ENCODE measurements at regions not wholly inside any gene's neighbourhood (a gene's known extent, or its start where the extent isn't known, plus 50 kb on each side); places are given as distances from the start of the nearest gene placed in this dataset.

DNA sequence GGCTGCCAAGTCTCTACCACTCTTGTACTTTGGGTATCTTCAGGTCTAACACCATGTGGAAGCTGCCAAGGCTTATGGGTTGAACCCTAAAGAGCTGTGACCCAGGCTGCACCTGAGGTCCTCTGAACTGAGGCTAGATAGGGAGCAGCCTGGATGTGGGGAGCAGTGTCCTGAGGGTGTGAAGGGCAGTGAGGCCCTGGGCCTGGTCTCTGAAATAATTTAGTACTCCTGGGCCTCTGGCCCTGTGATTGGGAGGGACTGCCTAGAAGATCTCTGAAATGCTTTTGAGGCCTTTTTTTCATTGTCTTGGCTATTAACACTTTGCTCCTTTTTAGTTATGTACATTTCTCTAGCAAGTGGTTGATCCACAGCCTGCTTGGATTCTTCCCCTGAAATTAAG, 847.2 kb upstream of the B3GALT2 start:
- TF ChIP-seq, protein P1, sequence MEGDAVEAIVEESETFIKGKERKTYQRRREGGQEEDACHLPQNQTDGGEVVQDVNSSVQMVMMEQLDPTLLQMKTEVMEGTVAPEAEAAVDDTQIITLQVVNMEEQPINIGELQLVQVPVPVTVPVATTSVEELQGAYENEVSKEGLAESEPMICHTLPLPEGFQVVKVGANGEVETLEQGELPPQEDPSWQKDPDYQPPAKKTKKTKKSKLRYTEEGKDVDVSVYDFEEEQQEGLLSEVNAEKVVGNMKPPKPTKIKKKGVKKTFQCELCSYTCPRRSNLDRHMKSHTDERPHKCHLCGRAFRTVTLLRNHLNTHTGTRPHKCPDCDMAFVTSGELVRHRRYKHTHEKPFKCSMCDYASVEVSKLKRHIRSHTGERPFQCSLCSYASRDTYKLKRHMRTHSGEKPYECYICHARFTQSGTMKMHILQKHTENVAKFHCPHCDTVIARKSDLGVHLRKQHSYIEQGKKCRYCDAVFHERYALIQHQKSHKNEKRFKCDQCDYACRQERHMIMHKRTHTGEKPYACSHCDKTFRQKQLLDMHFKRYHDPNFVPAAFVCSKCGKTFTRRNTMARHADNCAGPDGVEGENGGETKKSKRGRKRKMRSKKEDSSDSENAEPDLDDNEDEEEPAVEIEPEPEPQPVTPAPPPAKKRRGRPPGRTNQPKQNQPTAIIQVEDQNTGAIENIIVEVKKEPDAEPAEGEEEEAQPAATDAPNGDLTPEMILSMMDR (IDR thresholded peaks at IDR 0.05) = no peak
- TF ChIP-seq POLR2A (IDR thresholded peaks at IDR 0.05) = no peak
- H3K4me3 ChIP-seq = no peak overlapping the region
- H3K4me1 ChIP-seq = no peaks in the 10 kb centered on the region
- H3K9me3 ChIP-seq = no peaks in the 10 kb centered on the region
- H3K27ac ChIP-seq = no peak overlapping the region
- H3K36me3 ChIP-seq = no peaks in the 10 kb centered on the region
- DNase-seq = no peak
- H3K27me3 ChIP-seq = no peaks in the 10 kb centered on the region

DNA sequence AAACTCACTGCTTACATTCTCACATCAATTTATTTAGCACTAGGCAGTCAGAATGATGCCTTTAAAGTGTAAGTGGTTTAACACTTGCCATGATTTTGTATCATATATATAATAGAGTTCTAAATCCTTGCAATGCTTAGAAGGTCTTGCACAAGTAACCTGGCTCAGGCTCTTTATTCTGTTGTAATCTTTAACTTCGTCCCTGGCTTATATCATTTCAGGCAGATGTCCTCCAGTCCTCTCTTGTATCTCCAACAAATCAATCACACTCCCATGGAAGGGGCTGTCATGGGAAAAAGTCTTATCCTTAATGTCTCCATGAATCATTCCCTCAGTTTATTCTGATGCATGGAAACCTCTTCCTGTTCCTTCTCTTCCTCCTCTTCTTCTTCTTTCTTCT, 841.6 kb upstream of the B3GALT2 start:
- no peak overlapping the region for H3K27ac ChIP-seq
- H3K4me1 ChIP-seq = no peaks in the 10 kb centered on the region
- TF ChIP-seq, protein P1 (IDR thresholded peaks at IDR 0.05) = no peak
- no peak for TF ChIP-seq POLR2A (IDR thresholded peaks at IDR 0.05)
- H3K27me3 ChIP-seq = no peaks in the 10 kb centered on the region
- H3K36me3 ChIP-seq = no peaks in the 10 kb centered on the region
- no peak overlapping the region for H3K4me3 ChIP-seq
- no peak for DNase-seq
- no peaks in the 10 kb centered on the region for H3K9me3 ChIP-seq

DNA sequence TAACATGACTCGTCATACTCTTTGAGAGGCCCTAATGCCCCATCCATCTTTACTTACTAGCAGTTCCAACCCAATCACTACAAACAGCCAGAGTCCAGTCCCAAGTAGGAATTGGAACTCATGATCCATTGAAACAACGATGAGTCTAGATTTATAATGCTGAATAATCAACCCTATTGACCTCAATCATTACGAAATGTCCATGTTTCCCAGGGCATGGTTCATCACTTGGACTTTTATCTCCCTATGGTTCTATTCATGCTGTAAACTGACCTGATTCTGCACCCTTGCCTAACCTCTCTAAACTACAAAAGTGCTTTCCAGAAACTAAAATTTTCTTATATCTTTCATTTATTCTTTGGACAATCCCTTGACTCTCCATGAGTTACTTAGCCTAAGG, 840.0 kb upstream of the B3GALT2 start:
- Histone ChIP-seq H3K4me3 (no peak overlapping the region), H3K27me3 (no peaks in the 10 kb centered on the region), H3K27ac (no peak overlapping the region), H3K36me3 (no peaks in the 10 kb centered on the region), H3K4me1 (no peaks in the 10 kb centered on the region), H3K9me3 (no peaks in the 10 kb centered on the region)
- DNase-seq = no peak
- no peak for TF ChIP-seq POLR2A (IDR thresholded peaks at IDR 0.05)
- TF ChIP-seq, protein P1 (IDR thresholded peaks at IDR 0.05) = no peak

DNA sequence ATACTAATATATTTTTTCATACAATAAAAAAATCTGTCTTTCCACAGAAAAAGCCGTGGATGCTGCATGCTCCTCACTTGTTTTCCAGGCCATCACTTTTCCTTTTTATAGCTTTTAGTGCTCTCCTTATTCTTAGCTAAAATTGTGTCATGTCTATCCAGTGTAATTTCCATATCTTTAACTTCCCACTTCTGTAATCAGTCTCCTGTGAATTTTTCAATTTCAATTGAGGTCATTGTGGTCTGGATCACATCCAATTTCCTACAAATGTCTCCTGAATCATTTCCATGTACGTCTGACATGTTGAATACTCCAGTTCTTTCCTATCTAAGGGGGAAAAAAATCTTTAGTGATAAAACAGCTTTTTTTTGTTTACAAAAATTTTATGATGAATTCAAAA, 838.2 kb upstream of the B3GALT2 start:
- no peak for DNase-seq
- TF ChIP-seq, protein P1 (IDR thresholded peaks at IDR 0.05) = no peak
- TF ChIP-seq POLR2A (IDR thresholded peaks at IDR 0.05) = no peak
- H3K9me3 ChIP-seq = no peaks in the 10 kb centered on the region

DNA sequence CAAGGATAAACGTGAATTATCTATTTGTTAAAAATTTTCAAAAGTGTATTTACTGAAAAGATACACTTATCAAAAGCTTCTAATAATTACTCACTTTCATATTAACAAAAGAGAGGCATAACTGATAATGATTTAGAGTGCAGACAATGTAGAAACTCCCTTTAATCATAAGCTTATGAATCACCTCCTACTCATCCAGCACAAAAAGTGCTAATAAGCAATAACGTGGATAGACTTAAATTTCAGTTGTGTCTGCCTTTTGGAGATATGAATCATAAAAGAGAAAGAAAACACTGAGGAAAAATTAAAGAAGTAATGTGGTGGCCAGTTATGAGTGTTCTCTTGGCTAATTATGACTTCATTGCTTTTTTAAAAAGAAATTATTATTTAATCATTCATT, 827.6 kb upstream of the B3GALT2 start:
- no peaks in the 10 kb centered on the region for H3K27me3 ChIP-seq
- H3K36me3 ChIP-seq = no peaks in the 10 kb centered on the region
- H3K9me3 ChIP-seq = no peaks in the 10 kb centered on the region
- TF ChIP-seq, protein P1 (IDR thresholded peaks at IDR 0.05) = no peak
- TF ChIP-seq POLR2A (IDR thresholded peaks at IDR 0.05) = no peak
- DNase-seq = no peak
- H3K4me3 ChIP-seq = no peak overlapping the region
- H3K4me1 ChIP-seq = no peaks in the 10 kb centered on the region
- H3K27ac ChIP-seq = no peak overlapping the region

More for the DNA sequence above, 838.2 kb upstream of the B3GALT2 start:
- H3K27ac ChIP-seq = no peak overlapping the region
- no peak overlapping the region for H3K4me3 ChIP-seq
- no peaks in the 10 kb centered on the region for H3K27me3 ChIP-seq
- H3K36me3 ChIP-seq = no peaks in the 10 kb centered on the region
- no peaks in the 10 kb centered on the region for H3K4me1 ChIP-seq

DNA sequence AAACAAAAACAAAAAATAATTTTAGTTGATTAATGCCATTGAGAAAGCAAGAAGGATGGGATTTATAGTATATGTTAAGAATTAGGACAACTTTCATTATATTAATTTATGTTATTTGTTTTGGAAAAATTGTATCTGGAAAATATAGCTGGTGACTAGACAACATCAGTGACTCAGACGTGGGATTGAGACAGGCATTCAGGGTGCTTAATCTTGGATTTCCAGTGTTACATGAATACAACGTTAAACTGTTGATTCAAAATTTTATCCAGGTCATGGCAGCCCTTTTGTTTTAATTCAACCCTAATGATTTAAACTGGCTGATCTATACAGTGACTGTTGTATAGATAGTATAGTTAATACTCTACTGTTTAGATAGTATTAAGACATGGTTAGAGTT, 827.1 kb upstream of the B3GALT2 start:
- no peaks in the 10 kb centered on the region for H3K27me3 ChIP-seq
- no peaks in the 10 kb centered on the region for H3K36me3 ChIP-seq
- TF ChIP-seq POLR2A (IDR thresholded peaks at IDR 0.05) = no peak
- TF ChIP-seq, protein P1 (IDR thresholded peaks at IDR 0.05) = no peak
- no peaks in the 10 kb centered on the region for H3K9me3 ChIP-seq
- H3K27ac ChIP-seq = no peak overlapping the region
- H3K4me1 ChIP-seq = no peaks in the 10 kb centered on the region
- no peak for DNase-seq
- H3K4me3 ChIP-seq = no peak overlapping the region
